PC-3 (cell line): ENCODE measurements at regions not wholly inside any gene's neighbourhood (a gene's known extent, or its start where the extent isn't known, plus 50 kb on each side); places are given as distances from the start of the nearest gene placed in this dataset.

Experiments used
- ATAC-seq: fragments of 200-7000 bp; cut with Tn5 transposase; 2 replicates; pipeline ENCODE4 v1.9.1; 2020; ENCODE audit warnings: mild to moderate bottlenecking, moderate library complexity
- BruUV-seq: library from RNA; stranded (reverse); fragments of 400-500 nt; replicated peaks from 2 replicates; lab custom pipeline; 2021; lab: Mats Ljungman, UMichigan
- CTCF ChIA-PET: fragments of 300-600 bp; sonication (Branson Sonifier 250); formaldehyde crosslinking; loops from one replicate; lab custom pipeline; 2022; ENCODE audit warnings: antibody characterized with exemption; lab: Charles Lee
- POLR2A ChIA-PET: fragments of 300-600 bp; sonication (Branson Sonifier 250); formaldehyde crosslinking; loops from one replicate; lab custom pipeline; 2022; ENCODE audit warnings: antibody characterized with exemption; ENCODE audit not compliant: unreplicated experiment; lab: Charles Lee
- DNase-seq: peaks from one replicate; pipeline ENCODE4 v3.0.0-alpha.2; 2015
- H2AFZ ChIP-seq: fragments of 300-600 bp; sonication (generic); 2 replicates; pipeline ENCODE4 v1.6.0; 2016; ENCODE audit warnings: antibody characterized with exemption, low read length
- H3F3A ChIP-seq: fragments of 300-600 bp; sonication (generic); one replicate; pipeline ENCODE4 v1.6.0; 2017; ENCODE audit warnings: antibody characterized with exemption, low read length, control low read depth, mild to moderate bottlenecking; ENCODE audit not compliant: unreplicated experiment
- H3K27ac ChIP-seq: fragments of 300-600 bp; sonication (generic); 2 replicates; pipeline ENCODE4 v1.5.1; 2016; ENCODE audit warnings: mild to moderate bottlenecking, low read length
- H3K27me3 ChIP-seq: fragments of 300-600 bp; sonication (generic); 2 replicates; pipeline ENCODE4 v1.6.1; 2016; ENCODE audit warnings: low read length, mixed read lengths
- H3K36me3 ChIP-seq: fragments of 300-600 bp; sonication (generic); 2 replicates; pipeline ENCODE4 v1.6.1; 2016; ENCODE audit warnings: low read depth, mixed run types, low read length, mixed read lengths
- H3K4me1 ChIP-seq: fragments of 300-600 bp; sonication (generic); 2 replicates; pipeline ENCODE4 v1.5.1; 2016; ENCODE audit warnings: low read length; ENCODE audit not compliant: insufficient read depth
- H3K4me2 ChIP-seq: fragments of 300-600 bp; sonication (generic); 2 replicates; pipeline ENCODE4 v1.6.0; 2016; ENCODE audit warnings: low read length
- H3K4me3 ChIP-seq: fragments of 300-600 bp; sonication (generic); 2 replicates; pipeline ENCODE4 v1.5.1; 2016; ENCODE audit warnings: mild to moderate bottlenecking, low read length, mixed read lengths
- H3K79me2 ChIP-seq: fragments of 300-600 bp; sonication (generic); 2 replicates; pipeline ENCODE4 v1.6.1; 2017; ENCODE audit warnings: low read length, mixed read lengths
- H3K9ac ChIP-seq: fragments of 300-600 bp; sonication (generic); 2 replicates; pipeline ENCODE4 v1.6.0; 2016; ENCODE audit warnings: mild to moderate bottlenecking, low read length
- H3K9me2 ChIP-seq: fragments of 300-600 bp; sonication (generic); replicated peaks from 2 replicates; pipeline ENCODE4 v1.6.1; 2016; ENCODE audit warnings: mixed run types, low read length, mixed read lengths
- H3K9me3 ChIP-seq: fragments of 300-600 bp; sonication (generic); 2 replicates; pipeline ENCODE4 v1.6.1; 2016; ENCODE audit warnings: low read length, mixed read lengths
- H4K20me1 ChIP-seq: fragments of 300-600 bp; sonication (generic); 2 replicates; pipeline ENCODE4 v1.6.1; 2016; ENCODE audit warnings: low read length, mixed read lengths
- CTCF ChIP-seq: fragments of 300-600 bp; sonication (generic); conservative IDR thresholded peaks from 2 replicates; pipeline ENCODE4 v1.5.1; 2017; ENCODE audit warnings: antibody characterized with exemption, low read depth, mild to moderate bottlenecking, low read length
- EZH2 ChIP-seq: fragments of 300-600 bp; sonication (generic); IDR thresholded peaks from one replicate; pipeline ENCODE4 v1.6.1; 2017; ENCODE audit warnings: antibody characterized with exemption, mild to moderate bottlenecking, low read length; ENCODE audit not compliant: unreplicated experiment
- EZH2phosphoT487 ChIP-seq: fragments of 300-600 bp; sonication (generic); IDR thresholded peaks from 2 replicates; pipeline ENCODE4 v1.6.1; 2018; ENCODE audit warnings: mild to moderate bottlenecking, antibody characterized with exemption, low read length, borderline replicate concordance
- intact Hi-C: fragments of 100-400 bp; cut with micrococcal nuclease; formaldehyde crosslinking; loops from 2 replicates; pipeline ENCODE4 v1.9.0; 2023

- Histone ChIP-seq H3K9ac (no peak overlapping the region), H3K9me2 (no peaks in the 10 kb centered on the region), H3K36me3 (no peaks in the 10 kb centered on the region), H3K79me2 (no peaks in the 10 kb centered on the region), H3F3A (no peaks in the 10 kb centered on the region), H3K27me3 (no peaks in the 10 kb centered on the region), H3K4me1 (no peaks in the 10 kb centered on the region), H3K4me3 (no peak overlapping the region), H3K27ac (no peak overlapping the region), H4K20me1 (no peaks in the 10 kb centered on the region), H3K4me2 (no peak overlapping the region), H2AFZ (no peak overlapping the region), H3K9me3 (no peaks in the 10 kb centered on the region)
- intact Hi-C loops, result no loop called here
- no peak for TF ChIP-seq CTCF
- TF ChIP-seq EZH2phosphoT487, result no peak
- TF ChIP-seq EZH2, result no peak
- no TSS peak for BruUV-seq
- ATAC-seq (no peak), DNase-seq (no peak)
- POLR2A ChIA-PET, result no interaction called here
- CTCF ChIA-PET, result no interaction called here
These were observed 132.1 kb upstream of the HAAO start for GRCh38 chr2:42924418-42924886.

DNA sequence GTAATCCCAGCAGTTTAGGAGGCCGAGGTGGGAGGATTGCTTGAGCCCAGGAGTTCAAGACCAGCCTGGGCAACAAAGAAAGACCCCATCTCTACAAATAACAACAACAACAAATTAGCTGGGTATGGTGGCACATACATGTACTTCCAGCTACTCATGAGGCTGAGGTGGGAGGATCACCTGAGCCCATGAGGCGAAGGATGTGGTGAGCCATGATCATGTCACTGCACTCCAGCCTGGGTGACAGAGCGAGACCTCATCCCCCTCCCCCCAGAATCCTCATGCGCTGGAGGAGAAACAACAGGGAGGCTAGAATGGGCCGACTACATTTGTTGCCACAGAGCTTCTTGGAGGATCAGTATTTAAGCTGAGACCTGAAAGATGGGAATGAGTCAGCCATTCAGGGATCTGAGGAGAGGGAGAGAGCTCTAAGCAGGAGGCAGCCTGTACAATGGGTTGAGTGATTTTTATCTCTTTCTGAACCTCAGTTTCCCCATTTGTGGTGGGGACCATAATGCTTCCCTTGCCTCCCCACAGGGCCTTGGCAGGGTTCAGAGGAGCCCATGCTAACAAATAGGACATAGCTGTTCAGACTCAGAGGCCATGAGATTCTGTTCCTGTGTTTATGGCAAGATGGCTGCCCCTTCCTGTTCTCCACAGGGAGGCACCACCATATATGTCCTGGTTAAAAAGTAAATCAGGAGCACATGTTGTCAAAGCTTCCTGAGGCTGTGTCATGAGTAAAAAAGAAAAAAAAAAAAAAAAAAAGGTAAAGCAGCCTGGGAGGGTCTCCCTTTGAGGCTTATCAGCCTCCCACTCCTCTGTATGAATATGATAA lies 131.4 kb upstream of the HAAO start:
- intact Hi-C loops, result no loop called here
- Histone ChIP-seq H3K27me3 (no peaks in the 10 kb centered on the region), H3K4me2 (no peak overlapping the region), H3K9me2 (no peaks in the 10 kb centered on the region), H3K79me2 (no peaks in the 10 kb centered on the region), H3K9ac (no peak overlapping the region), H3K27ac (no peak overlapping the region), H3F3A (no peaks in the 10 kb centered on the region), H3K36me3 (no peaks in the 10 kb centered on the region), H3K9me3 (no peaks in the 10 kb centered on the region), H2AFZ (no peak overlapping the region), H3K4me1 (no peaks in the 10 kb centered on the region), H4K20me1 (no peaks in the 10 kb centered on the region), H3K4me3 (no peak overlapping the region)
- no TSS peak for BruUV-seq
- ATAC-seq, result no peak
- POLR2A ChIA-PET, result no interaction called here
- DNase-seq, result no peak
- CTCF ChIA-PET, result no interaction called here
- TF ChIP-seq CTCF (no peak), EZH2 (no peak), EZH2phosphoT487 (no peak)
